GM12878 (cell line): ENCODE measurements at regions not wholly inside any gene's neighbourhood (a gene's known extent, or its start where the extent isn't known, plus 50 kb on each side); places are given as distances from the start of the nearest gene placed in this dataset.

ENCODE experiments used
- ASH2L ChIP-seq: fragments of 300-600, 200-600 bp; sonication (generic); IDR thresholded peaks from 2 replicates; pipeline ENCODE4 v1.6.1; 2017; ENCODE audit warnings: low read depth, mild to moderate bottlenecking, borderline replicate concordance
- EZH2 ChIP-seq: IDR thresholded peaks from 2 replicates; pipeline ENCODE4 v1.6.1; 2012; ENCODE audit warnings: low read depth, mild to moderate bottlenecking, control low read depth, inconsistent platforms, low read length, borderline replicate concordance; ENCODE audit not compliant: control insufficient read depth
- MAX ChIP-seq: IDR thresholded peaks from 2 replicates; pipeline ENCODE4 v1.6.1; 2012; ENCODE audit warnings: low read depth, low read length, improper control_type of control experiment
- MTA3 ChIP-seq: IDR thresholded peaks from 2 replicates; pipeline ENCODE4 v1.6.1; 2012; ENCODE audit warnings: low read length, inconsistent platforms, borderline replicate concordance
- RAD51 ChIP-seq: fragments of 450-650 bp; IDR thresholded peaks from 2 replicates; pipeline ENCODE4 v1.6.1; 2016; ENCODE audit warnings: moderate library complexity, mild to moderate bottlenecking, inconsistent platforms

GRCh38 chr6:144397141-144397540 lies 112.0 kb downstream of the UTRN start:
- TF ChIP-seq RAD51 (no peak), ASH2L (no peak), EZH2 (no peak), MAX (no peak), MTA3 (no peak)
